ENCODE measurements at regions not wholly inside any gene's neighbourhood (a gene's known extent, or its start where the extent isn't known, plus 50 kb on each side); places are given as distances from the start of the nearest gene placed in this dataset.

- TF ChIP-seq EZH2 (IDR thresholded peaks at IDR 0.05; ENCODE audit: insufficient read depth, poor library complexity, severe bottlenecking) (no peak), EZH2phosphoT487 (IDR thresholded peaks at IDR 0.05; ENCODE audit: insufficient read depth, low read depth) (no peak)
These were observed 60.4 kb upstream of the ADO start for GRCh38 chr10:62744136-62744535.

Data from GM23248 (cell line).